KMS-11 (cell line): ENCODE measurements at regions not wholly inside any gene's neighbourhood (a gene's known extent, or its start where the extent isn't known, plus 50 kb on each side); places are given as distances from the start of the nearest gene placed in this dataset.

ENCODE experiments used
- H2AFZ ChIP-seq: fragments of 200-600 bp; sonication (generic); 2 replicates; pipeline ENCODE4 v1.6.1; 2016; ENCODE audit warnings: antibody characterized with exemption, mixed run types, low read depth
- H3K27ac ChIP-seq: fragments of 200-600 bp; sonication (generic); 2 replicates; pipeline ENCODE4 v1.6.1; 2016; ENCODE audit warnings: mild to moderate bottlenecking, mixed run types
- H3K27me3 ChIP-seq: fragments of 200-600 bp; sonication (generic); 2 replicates; pipeline ENCODE4 v1.6.1; 2017; ENCODE audit warnings: mild to moderate bottlenecking, low read depth, mixed run types, moderate library complexity; ENCODE audit not compliant: insufficient read depth
- H3K36me3 ChIP-seq: fragments of 200-600 bp; sonication (generic); 2 replicates; pipeline ENCODE4 v1.6.1; 2017; ENCODE audit warnings: mild to moderate bottlenecking, mixed run types; ENCODE audit not compliant: insufficient read depth
- H3K4me1 ChIP-seq: fragments of 200-600 bp; sonication (generic); 2 replicates; pipeline ENCODE4 v1.6.1; 2016; ENCODE audit warnings: mild to moderate bottlenecking, low read depth, mixed run types; ENCODE audit not compliant: poor library complexity, severe bottlenecking
- H3K4me2 ChIP-seq: fragments of 200-600 bp; sonication (generic); 2 replicates; pipeline ENCODE4 v1.7.0; 2016; ENCODE audit warnings: mild to moderate bottlenecking, mixed run types
- H3K4me3 ChIP-seq: fragments of 200-600 bp; sonication (generic); IDR thresholded peaks from 2 replicates; pipeline ENCODE4 v1.6.1; 2017; ENCODE audit warnings: low read depth, low read length, mixed read lengths; ENCODE audit not compliant: insufficient read depth
- H3K79me2 ChIP-seq: fragments of 200-600 bp; sonication (generic); 2 replicates; pipeline ENCODE4 v1.6.1; 2016; ENCODE audit warnings: low read depth, mixed run types; ENCODE audit not compliant: insufficient read depth
- H3K9ac ChIP-seq: fragments of 200-600 bp; sonication (generic); 2 replicates; pipeline ENCODE4 v1.6.1; 2016; ENCODE audit warnings: mild to moderate bottlenecking, mixed run types
- H4K20me1 ChIP-seq: fragments of 200-600 bp; sonication (generic); 2 replicates; pipeline ENCODE4 v1.6.1; 2016; ENCODE audit warnings: mild to moderate bottlenecking, mixed run types; ENCODE audit not compliant: insufficient read depth
- TF ChIP-seq, protein P1 (sequence below): fragments of 200-600 bp; sonication (generic); conservative IDR thresholded peaks from 2 replicates; pipeline ENCODE4 v1.6.1; 2017; ENCODE audit warnings: low read depth, mild to moderate bottlenecking, antibody characterized with exemption, low read length, moderate library complexity, mixed read lengths

DNA sequence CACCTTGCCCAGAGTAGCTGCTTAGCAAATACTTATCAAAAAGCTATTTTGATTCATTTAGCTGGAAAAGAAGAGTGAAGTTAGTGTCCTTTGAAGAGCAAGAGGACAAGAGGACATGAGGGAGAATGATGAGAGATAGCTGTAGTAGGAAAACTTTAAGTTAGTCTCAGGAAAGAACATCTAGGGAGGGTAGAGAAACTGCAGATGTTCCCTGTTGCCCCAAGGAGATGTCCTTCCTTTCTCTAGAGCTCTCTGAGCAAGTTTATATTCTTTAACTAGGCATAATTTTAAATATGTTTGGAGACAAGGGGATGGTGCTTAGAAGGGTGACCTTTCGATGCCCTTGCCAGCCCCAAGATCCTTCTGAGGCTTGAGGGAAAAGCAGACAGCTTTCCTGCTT lies 529.1 kb upstream of the TBX3 start:
- Histone ChIP-seq H4K20me1 (no peaks in the 10 kb centered on the region), H3K4me3 (no peak overlapping the region), H3K27ac (no peak overlapping the region), H2AFZ (no peak overlapping the region), H3K4me2 (no peak overlapping the region), H3K36me3 (no peaks in the 10 kb centered on the region), H3K79me2 (no peaks in the 10 kb centered on the region), H3K9ac (no peak overlapping the region), H3K27me3 (no peaks in the 10 kb centered on the region), H3K4me1 (peaks cover 9% of the 10 kb centered on the region)
- TF ChIP-seq, protein P1, sequence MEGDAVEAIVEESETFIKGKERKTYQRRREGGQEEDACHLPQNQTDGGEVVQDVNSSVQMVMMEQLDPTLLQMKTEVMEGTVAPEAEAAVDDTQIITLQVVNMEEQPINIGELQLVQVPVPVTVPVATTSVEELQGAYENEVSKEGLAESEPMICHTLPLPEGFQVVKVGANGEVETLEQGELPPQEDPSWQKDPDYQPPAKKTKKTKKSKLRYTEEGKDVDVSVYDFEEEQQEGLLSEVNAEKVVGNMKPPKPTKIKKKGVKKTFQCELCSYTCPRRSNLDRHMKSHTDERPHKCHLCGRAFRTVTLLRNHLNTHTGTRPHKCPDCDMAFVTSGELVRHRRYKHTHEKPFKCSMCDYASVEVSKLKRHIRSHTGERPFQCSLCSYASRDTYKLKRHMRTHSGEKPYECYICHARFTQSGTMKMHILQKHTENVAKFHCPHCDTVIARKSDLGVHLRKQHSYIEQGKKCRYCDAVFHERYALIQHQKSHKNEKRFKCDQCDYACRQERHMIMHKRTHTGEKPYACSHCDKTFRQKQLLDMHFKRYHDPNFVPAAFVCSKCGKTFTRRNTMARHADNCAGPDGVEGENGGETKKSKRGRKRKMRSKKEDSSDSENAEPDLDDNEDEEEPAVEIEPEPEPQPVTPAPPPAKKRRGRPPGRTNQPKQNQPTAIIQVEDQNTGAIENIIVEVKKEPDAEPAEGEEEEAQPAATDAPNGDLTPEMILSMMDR = no peak

DNA sequence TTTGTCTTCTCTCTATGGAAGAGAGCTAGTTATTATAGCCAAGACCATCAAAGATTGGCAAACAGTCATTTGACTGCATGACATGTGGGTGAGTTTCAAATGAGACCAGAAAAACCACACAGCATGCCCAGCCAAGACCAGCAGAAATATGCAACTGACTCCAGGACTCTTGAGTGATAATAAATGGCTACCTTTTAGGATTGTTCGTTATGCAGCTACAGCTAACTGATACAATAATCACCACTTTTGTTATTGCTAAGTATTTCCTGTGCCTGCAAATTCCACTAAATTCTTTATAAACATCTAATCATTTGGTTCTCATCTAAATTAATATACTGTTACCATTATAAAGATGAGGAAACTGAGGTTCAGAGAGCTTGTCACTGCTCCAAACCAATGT lies 528.4 kb upstream of the TBX3 start:
- Histone ChIP-seq H3K4me1 (peaks cover 13% of the 10 kb centered on the region), H3K27ac (no peak overlapping the region), H3K36me3 (no peaks in the 10 kb centered on the region), H3K9ac (no peak overlapping the region), H3K4me3 (no peak overlapping the region), H4K20me1 (no peaks in the 10 kb centered on the region), H2AFZ (no peak overlapping the region), H3K27me3 (no peaks in the 10 kb centered on the region), H3K79me2 (no peaks in the 10 kb centered on the region), H3K4me2 (no peak overlapping the region)
- TF ChIP-seq, protein P1 = no peak

DNA sequence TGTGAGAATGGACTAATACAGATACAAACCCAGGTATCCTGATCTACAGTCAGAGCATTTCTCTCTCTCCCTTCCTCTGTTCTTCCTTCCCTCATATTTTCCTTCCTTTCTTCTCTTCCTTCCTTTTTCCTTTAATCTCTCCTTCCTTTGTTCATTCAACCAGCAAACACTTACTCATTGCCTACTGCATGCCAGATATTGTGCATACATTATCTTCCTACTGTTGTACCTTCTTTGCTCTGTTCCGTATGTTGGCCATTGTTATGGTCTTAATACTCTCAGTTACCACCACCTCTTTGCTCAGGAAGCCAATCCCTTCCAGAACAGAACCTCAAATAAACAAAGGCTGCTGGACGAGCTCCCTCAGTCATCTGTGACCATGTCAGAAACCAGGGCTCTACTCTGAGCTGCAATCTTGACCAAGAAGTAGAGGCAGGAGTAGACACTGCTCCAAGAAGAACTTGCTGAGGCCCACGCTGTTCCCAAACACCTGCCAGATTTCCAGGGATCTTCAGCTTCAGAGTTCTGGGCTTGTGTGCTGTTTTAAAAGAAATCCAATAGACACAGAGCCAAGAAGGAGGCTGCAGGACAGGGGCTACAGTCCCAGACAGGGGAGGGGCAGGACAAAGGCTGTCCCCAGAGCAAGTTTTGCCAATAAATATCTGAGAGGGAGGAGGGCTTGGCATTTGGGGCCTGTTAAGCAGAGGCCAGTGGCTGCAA lies 526.7 kb upstream of the TBX3 start:
- TF ChIP-seq, protein P1 = no peak

DNA sequence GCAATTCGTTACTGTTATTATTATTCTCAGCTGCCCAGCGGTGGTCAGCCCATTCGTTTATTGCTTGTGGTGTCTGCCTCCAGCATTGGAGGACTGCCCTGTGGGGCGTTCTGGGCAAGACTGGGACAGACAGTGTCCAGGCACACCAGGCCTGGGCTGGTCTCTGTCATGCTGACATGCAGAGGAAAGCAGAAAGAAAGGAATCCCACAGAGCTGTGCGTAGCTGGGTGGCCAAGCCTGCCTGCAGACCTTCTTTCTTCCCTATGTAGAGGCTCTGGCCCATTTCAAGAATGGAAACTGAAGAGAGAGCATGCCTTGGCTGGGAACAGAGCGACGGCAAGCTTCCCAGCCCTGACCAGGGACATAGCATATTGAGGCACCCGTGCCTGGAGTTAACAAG lies 525.3 kb upstream of the TBX3 start:
- H2AFZ ChIP-seq = no peak overlapping the region
- H3K4me3 ChIP-seq = no peak overlapping the region
- peaks cover 13% of the 10 kb centered on the region for H3K4me1 ChIP-seq
- TF ChIP-seq, protein P1 = no peak
- H3K79me2 ChIP-seq = no peaks in the 10 kb centered on the region
- H3K36me3 ChIP-seq = no peaks in the 10 kb centered on the region
- H4K20me1 ChIP-seq = no peaks in the 10 kb centered on the region
- H3K4me2 ChIP-seq = no peak overlapping the region
- H3K27ac ChIP-seq = no peak overlapping the region
- no peak overlapping the region for H3K9ac ChIP-seq
- H3K27me3 ChIP-seq = no peaks in the 10 kb centered on the region

More for the DNA sequence above, 526.7 kb upstream of the TBX3 start:
- Histone ChIP-seq H3K9ac (no peak overlapping the region), H3K36me3 (no peaks in the 10 kb centered on the region), H3K4me2 (no peak overlapping the region), H3K79me2 (no peaks in the 10 kb centered on the region), H2AFZ (no peak overlapping the region), H3K4me1 (peaks cover 13% of the 10 kb centered on the region), H3K27me3 (no peaks in the 10 kb centered on the region), H3K4me3 (no peak overlapping the region), H4K20me1 (no peaks in the 10 kb centered on the region), H3K27ac (no peak overlapping the region)
